ENCODE measurements at regions not wholly inside any gene's neighbourhood (a gene's known extent, or its start where the extent isn't known, plus 50 kb on each side); places are given as distances from the start of the nearest gene placed in this dataset.

DNA sequence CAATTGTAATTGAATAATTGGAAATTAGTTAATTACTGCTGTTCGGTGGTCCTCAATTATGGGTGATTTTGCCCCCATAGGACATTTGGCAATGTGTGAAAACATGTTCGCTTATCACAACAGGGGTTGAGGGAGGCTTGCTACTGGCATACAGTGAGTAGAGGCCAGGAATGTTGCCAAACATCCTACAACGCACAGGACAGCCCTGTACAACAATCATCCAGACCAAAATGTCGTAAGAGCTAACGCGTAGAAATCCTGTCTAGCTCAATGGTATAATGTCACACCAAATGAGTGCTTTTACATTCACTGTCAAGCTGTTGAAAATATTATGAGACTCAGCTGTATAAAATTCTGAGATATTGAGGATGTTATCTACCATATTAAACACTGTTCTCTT lies 464.4 kb upstream of the TUSC1 start:
- no peaks in the 10 kb centered on the region for H3K27me3 ChIP-seq (ENCODE audit: control insufficient read depth, insufficient read depth, low read length)
- TF ChIP-seq POLR2AphosphoS5 (IDR thresholded peaks at IDR 0.05; ENCODE audit: low read depth, low read length) (no peak), SIN3A (IDR thresholded peaks at IDR 0.05; ENCODE audit: borderline replicate concordance, insufficient read depth, low read depth, low read length) (no peak), TCF7L2 (IDR thresholded peaks at IDR 0.05; ENCODE audit: low read depth, low read length) (no peak)
- TF ChIP-seq, protein P1, sequence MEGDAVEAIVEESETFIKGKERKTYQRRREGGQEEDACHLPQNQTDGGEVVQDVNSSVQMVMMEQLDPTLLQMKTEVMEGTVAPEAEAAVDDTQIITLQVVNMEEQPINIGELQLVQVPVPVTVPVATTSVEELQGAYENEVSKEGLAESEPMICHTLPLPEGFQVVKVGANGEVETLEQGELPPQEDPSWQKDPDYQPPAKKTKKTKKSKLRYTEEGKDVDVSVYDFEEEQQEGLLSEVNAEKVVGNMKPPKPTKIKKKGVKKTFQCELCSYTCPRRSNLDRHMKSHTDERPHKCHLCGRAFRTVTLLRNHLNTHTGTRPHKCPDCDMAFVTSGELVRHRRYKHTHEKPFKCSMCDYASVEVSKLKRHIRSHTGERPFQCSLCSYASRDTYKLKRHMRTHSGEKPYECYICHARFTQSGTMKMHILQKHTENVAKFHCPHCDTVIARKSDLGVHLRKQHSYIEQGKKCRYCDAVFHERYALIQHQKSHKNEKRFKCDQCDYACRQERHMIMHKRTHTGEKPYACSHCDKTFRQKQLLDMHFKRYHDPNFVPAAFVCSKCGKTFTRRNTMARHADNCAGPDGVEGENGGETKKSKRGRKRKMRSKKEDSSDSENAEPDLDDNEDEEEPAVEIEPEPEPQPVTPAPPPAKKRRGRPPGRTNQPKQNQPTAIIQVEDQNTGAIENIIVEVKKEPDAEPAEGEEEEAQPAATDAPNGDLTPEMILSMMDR (IDR thresholded peaks at IDR 0.05): no peak
- TF ChIP-seq, protein P2, sequence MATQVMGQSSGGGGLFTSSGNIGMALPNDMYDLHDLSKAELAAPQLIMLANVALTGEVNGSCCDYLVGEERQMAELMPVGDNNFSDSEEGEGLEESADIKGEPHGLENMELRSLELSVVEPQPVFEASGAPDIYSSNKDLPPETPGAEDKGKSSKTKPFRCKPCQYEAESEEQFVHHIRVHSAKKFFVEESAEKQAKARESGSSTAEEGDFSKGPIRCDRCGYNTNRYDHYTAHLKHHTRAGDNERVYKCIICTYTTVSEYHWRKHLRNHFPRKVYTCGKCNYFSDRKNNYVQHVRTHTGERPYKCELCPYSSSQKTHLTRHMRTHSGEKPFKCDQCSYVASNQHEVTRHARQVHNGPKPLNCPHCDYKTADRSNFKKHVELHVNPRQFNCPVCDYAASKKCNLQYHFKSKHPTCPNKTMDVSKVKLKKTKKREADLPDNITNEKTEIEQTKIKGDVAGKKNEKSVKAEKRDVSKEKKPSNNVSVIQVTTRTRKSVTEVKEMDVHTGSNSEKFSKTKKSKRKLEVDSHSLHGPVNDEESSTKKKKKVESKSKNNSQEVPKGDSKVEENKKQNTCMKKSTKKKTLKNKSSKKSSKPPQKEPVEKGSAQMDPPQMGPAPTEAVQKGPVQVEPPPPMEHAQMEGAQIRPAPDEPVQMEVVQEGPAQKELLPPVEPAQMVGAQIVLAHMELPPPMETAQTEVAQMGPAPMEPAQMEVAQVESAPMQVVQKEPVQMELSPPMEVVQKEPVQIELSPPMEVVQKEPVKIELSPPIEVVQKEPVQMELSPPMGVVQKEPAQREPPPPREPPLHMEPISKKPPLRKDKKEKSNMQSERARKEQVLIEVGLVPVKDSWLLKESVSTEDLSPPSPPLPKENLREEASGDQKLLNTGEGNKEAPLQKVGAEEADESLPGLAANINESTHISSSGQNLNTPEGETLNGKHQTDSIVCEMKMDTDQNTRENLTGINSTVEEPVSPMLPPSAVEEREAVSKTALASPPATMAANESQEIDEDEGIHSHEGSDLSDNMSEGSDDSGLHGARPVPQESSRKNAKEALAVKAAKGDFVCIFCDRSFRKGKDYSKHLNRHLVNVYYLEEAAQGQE (IDR thresholded peaks at IDR 0.05; ENCODE audit: insufficient read depth in 1 of 2, low read depth in 2 of 2, low read length in 1 of 2): no peak
- no peaks in the 10 kb centered on the region for H3K9me3 ChIP-seq (ENCODE audit: control insufficient read depth, insufficient read depth, low read depth, low read length)
- ChIA-PET CTCF (no interaction called here), POLR2A (no interaction called here)
- no peak overlapping the region for H3K4me3 ChIP-seq (ENCODE audit: low read depth in 2 of 2, low read length in 2 of 2)
- intact Hi-C loops (cut with micrococcal nuclease; ENCODE audit: unreplicated experiment): no loop called here
- H3K4me1 ChIP-seq (ENCODE audit: control insufficient read depth, insufficient read depth, low read length): no peaks in the 10 kb centered on the region
- DNase-seq (ENCODE audit: low read depth, low spot score): no peak
- H3K27ac ChIP-seq (ENCODE audit: low read length): no peak overlapping the region
- in situ Hi-C loops (cut with HindIII; ENCODE audit: low pct_unique_long_range_greater_than_20kb, low sequenced_read_pairs): no loop called here
- H3K36me3 ChIP-seq (ENCODE audit: control insufficient read depth, insufficient read depth, low read length): no peaks in the 10 kb centered on the region
- no peak for ATAC-seq
- BruUV-seq (replicated peaks): no TSS peak

DNA sequence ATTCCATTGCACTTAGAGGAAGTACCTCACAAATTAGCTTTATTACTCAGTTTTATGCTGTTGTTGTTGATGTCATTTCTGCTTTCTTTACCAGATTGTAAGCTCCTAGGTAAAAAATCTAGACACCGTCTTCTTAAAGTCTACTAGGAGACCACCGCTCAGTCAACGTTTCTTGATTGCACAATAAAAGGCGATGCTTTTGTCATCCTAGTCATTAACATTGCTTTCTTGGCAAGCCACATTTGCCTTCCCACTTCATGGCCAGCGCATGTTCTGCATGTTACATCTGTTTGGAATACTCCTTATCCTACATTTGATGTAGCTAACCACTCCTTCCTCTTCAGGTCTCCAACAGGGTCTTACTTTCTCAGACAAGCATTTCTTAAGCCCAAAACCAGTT lies 464.0 kb upstream of the TUSC1 start:
- ChIA-PET POLR2A (no interaction called here), CTCF (no interaction called here)
- Histone ChIP-seq H3K36me3 (ENCODE audit: control insufficient read depth, insufficient read depth, low read length) (no peaks in the 10 kb centered on the region), H3K4me3 (ENCODE audit: low read depth in 2 of 2, low read length in 2 of 2) (no peak overlapping the region), H3K9me3 (ENCODE audit: control insufficient read depth, insufficient read depth, low read depth, low read length) (no peaks in the 10 kb centered on the region), H3K27me3 (ENCODE audit: control insufficient read depth, insufficient read depth, low read length) (no peaks in the 10 kb centered on the region), H3K4me1 (ENCODE audit: control insufficient read depth, insufficient read depth, low read length) (no peaks in the 10 kb centered on the region), H3K27ac (ENCODE audit: low read length) (no peak overlapping the region)
- in situ Hi-C loops (cut with HindIII; ENCODE audit: low pct_unique_long_range_greater_than_20kb, low sequenced_read_pairs) (no loop called here), intact Hi-C loops (cut with micrococcal nuclease; ENCODE audit: unreplicated experiment) (no loop called here)
- BruUV-seq (replicated peaks): no TSS peak
- TF ChIP-seq, protein P1 (IDR thresholded peaks at IDR 0.05): no peak
- TF ChIP-seq TCF7L2 (IDR thresholded peaks at IDR 0.05; ENCODE audit: low read depth, low read length) (no peak), POLR2AphosphoS5 (IDR thresholded peaks at IDR 0.05; ENCODE audit: low read depth, low read length) (no peak), SIN3A (IDR thresholded peaks at IDR 0.05; ENCODE audit: borderline replicate concordance, insufficient read depth, low read depth, low read length) (no peak)
- TF ChIP-seq, protein P2 (IDR thresholded peaks at IDR 0.05; ENCODE audit: insufficient read depth in 1 of 2, low read depth in 2 of 2, low read length in 1 of 2): no peak
- DNase-seq (ENCODE audit: low read depth, low spot score) (no peak), ATAC-seq (no peak)
